GM10248 (cell line): ENCODE measurements at regions not wholly inside any gene's neighbourhood (a gene's known extent, or its start where the extent isn't known, plus 50 kb on each side); places are given as distances from the start of the nearest gene placed in this dataset.

Experiments
- CTCF ChIA-PET: fragments of 300-600 bp; sonication (Branson Sonifier 250); formaldehyde crosslinking; extraction: SDS; loops from one replicate; lab custom pipeline; 2021; ENCODE audit warnings: antibody characterized with exemption; lab: Yijun Ruan, JAX
- POLR2A ChIA-PET: fragments of 350-650 bp; sonication (Branson Sonifier 250); formaldehyde crosslinking; extraction: SDS; loops from one replicate; lab custom pipeline; 2020; ENCODE audit warnings: antibody characterized with exemption; lab: Yijun Ruan, JAX
- DNase-seq: peaks from one replicate; pipeline ENCODE4 v3.0.0; 2012; ENCODE audit errors: extremely low spot score
- TF ChIP-seq, protein P1 (sequence below): IDR thresholded peaks from 2 replicates; pipeline ENCODE4 v1.5.1; 2012; ENCODE audit warnings: mild to moderate bottlenecking, low read depth; ENCODE audit errors: extremely low read depth, missing control alignments, control extremely low read depth

GRCh38 chr5:107306002-107306401, 364.7 kb downstream of the EFNA5 start:
- TF ChIP-seq, protein P1, sequence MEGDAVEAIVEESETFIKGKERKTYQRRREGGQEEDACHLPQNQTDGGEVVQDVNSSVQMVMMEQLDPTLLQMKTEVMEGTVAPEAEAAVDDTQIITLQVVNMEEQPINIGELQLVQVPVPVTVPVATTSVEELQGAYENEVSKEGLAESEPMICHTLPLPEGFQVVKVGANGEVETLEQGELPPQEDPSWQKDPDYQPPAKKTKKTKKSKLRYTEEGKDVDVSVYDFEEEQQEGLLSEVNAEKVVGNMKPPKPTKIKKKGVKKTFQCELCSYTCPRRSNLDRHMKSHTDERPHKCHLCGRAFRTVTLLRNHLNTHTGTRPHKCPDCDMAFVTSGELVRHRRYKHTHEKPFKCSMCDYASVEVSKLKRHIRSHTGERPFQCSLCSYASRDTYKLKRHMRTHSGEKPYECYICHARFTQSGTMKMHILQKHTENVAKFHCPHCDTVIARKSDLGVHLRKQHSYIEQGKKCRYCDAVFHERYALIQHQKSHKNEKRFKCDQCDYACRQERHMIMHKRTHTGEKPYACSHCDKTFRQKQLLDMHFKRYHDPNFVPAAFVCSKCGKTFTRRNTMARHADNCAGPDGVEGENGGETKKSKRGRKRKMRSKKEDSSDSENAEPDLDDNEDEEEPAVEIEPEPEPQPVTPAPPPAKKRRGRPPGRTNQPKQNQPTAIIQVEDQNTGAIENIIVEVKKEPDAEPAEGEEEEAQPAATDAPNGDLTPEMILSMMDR = no peak
- DNase-seq = no peak
- POLR2A ChIA-PET = no interaction called here
- CTCF ChIA-PET = interaction anchor here (0.9 to 1.4 kb wide), 2 partner anchors 58 to 266 kb away, joined by 4 to 7 read pairs; no protein-coding TSS in a partner anchor

GRCh38 chr5:107304684-107305083, 366.1 kb downstream of the EFNA5 start:
- POLR2A ChIA-PET = interaction anchor here (0.6 kb wide), 1 partner anchor 12 kb away, joined by 3 read pairs; no protein-coding TSS in a partner anchor
- TF ChIP-seq, protein P1 = no peak

DNA sequence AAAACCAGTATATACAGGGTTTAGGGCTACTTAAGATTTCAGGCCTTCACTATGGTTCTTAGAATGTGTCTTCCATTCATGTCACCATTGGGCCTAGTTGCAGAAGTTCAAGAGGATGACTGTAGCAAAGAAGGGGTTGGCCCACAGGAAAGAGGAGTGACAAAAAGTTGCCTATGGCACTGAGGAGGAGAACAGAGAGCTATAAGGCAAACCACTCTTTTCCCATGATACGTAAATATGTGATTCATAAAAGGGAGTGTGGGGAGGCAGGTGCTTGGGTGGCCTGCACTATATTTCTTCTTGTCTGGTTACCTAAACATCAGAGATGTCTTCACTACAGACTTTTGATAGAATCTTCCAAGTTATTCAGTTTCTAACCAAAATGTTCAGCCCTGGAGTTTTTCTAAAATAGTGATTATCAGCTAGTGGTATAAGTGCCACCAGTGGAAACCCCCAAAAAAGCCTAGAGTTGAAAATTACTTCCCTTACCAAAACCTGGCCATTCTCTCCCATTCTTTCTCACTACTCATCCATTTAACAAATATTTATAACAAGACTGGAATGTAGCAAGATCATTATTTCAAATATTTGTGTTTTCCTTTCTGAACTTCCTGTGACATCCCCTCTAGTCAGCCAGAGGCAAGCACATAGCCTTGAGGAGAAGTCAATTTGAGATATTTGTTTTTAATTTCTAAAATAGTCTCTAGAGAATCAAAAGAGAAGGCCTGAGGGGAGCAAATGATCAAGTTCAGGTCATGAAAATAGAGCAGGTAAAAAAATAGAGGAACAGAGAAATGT, 367.4 kb downstream of the EFNA5 start:
- ChIA-PET CTCF (interaction anchor here (1.9 to 2.3 kb wide), 2 partner anchors 45 to 269 kb away, joined by 4 to 7 read pairs; no protein-coding TSS in a partner anchor), POLR2A (no interaction called here)
- TF ChIP-seq, protein P1 = no peak
- DNase-seq = no peak

More at GRCh38 chr5:107304684-107305083, 366.1 kb downstream of the EFNA5 start:
- CTCF ChIA-PET = interaction anchor here (0.8 to 2.3 kb wide), 4 partner anchors 8 to 370 kb away, joined by 3 to 7 read pairs (median 3); no protein-coding TSS in a partner anchor
- DNase-seq = no peak

DNA sequence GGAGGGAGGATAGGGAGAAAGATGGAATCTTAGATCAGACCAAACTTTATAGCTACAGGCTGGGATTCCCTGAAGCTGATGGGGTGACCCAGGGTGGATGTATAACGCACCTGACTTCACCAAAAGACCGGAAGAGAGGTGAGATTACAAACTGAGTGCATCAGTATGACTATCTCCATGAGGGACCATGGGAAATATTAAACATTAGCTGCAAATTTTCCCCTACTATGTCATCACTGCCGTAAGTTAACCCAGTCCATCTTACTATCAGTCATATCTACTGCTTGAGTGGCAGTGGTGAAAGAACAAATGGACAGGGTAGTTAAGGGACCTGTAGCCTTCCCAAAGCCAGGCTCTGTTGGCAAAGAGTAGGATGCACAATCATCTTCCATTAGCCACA, 368.3 kb downstream of the EFNA5 start:
- POLR2A ChIA-PET = no interaction called here
- TF ChIP-seq, protein P1 = no peak
- CTCF ChIA-PET = interaction anchor here (0.9 to 1.9 kb wide), 3 partner anchors 14 to 45 kb away, joined by 3 to 4 read pairs (median 3); no protein-coding TSS in a partner anchor
- no peak for DNase-seq

DNA sequence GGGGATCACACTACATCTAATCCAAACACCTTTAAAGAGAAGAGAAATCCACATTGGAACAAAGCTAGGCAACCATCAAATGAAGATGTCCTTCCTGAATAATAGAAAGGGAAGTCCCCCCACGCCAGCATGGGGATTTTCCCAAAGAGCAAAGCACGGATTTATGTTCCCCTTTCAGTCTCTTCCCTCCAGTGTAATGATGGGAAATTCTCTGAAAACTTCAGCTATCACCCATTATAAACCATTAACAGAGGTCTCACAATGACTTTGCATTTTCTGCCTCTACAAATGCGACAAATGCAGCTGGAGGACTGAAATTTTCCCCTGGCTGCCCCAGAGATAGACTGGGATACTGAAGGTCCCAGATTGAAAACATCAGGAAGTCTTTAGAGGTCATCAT, 368.7 kb downstream of the EFNA5 start:
- DNase-seq = no peak
- ChIA-PET CTCF (interaction anchor here (0.9 to 1.9 kb wide), 3 partner anchors 14 to 46 kb away, joined by 3 to 4 read pairs (median 3); no protein-coding TSS in a partner anchor), POLR2A (no interaction called here)
- TF ChIP-seq, protein P1 = no peak

- TF ChIP-seq, protein P1 = no peak
- ChIA-PET CTCF (interaction anchor here (1.0 kb wide), 1 partner anchor 16 kb away, joined by 4 read pairs; no protein-coding TSS in a partner anchor), POLR2A (no interaction called here)
- DNase-seq = no peak
Measured at GRCh38 chr5:107300721-107301327, 369.9 kb downstream of the EFNA5 start.
